ENCODE measurements at regions not wholly inside any gene's neighbourhood (a gene's known extent, or its start where the extent isn't known, plus 50 kb on each side); places are given as distances from the start of the nearest gene placed in this dataset.

DNA sequence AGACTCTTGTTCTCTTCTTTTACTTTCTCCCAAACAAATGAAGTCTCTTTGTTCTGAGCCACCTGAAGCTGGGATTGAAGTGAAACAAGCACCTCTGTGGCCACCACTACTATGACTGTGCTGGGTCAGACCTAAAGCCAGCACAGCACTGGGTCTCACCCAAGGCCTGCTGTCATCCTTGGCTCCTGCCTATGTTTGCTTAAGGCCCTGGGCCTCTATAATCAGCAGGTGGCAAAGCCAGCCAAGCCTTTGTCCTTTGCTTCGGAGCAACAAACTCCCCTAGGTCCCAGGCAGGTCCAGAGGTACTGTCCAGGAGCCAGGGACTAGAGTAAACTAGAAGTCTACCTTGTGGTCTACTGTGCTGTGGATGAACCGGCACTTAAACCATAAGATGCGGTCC lies 220.6 kb upstream of the ARSJ start:
- H3K4me1 ChIP-seq: no peaks in the 10 kb centered on the region
- H3K27ac ChIP-seq: no peak overlapping the region
- TF ChIP-seq CTCF (IDR thresholded peaks at IDR 0.05): no peak
- H3K36me3 ChIP-seq: no peaks in the 10 kb centered on the region
- H3K9me3 ChIP-seq: no peaks in the 10 kb centered on the region
- no peak overlapping the region for H3K4me3 ChIP-seq
- DNase-seq (ENCODE audit: low spot score): no peak
- H3K27me3 ChIP-seq: no peaks in the 10 kb centered on the region

DNA sequence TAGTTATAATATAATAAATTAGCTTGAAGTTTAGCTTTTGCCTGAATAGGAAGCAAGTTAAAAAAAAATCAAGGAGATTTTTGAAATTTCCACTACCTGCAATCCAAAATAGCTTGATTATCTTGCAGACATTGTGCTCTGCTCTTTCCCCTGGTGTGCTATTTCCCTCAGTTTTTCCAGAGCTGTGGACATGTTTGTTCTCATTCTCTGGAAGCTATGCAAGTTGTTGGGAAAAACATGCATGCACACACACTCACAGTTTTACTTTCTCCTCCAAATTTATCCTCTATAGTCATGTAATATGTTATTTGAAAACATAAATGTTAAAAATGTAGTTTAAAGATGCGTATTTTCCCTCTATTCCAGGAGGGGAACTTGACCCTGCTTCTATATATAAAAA lies 225.8 kb upstream of the ARSJ start:
- DNase-seq (ENCODE audit: low spot score): no peak
- H3K27me3 ChIP-seq: no peaks in the 10 kb centered on the region
- no peaks in the 10 kb centered on the region for H3K36me3 ChIP-seq
- H3K4me1 ChIP-seq: no peaks in the 10 kb centered on the region
- no peak overlapping the region for H3K4me3 ChIP-seq
- H3K27ac ChIP-seq: no peak overlapping the region
- no peaks in the 10 kb centered on the region for H3K9me3 ChIP-seq
- no peak for TF ChIP-seq CTCF (IDR thresholded peaks at IDR 0.05)

DNA sequence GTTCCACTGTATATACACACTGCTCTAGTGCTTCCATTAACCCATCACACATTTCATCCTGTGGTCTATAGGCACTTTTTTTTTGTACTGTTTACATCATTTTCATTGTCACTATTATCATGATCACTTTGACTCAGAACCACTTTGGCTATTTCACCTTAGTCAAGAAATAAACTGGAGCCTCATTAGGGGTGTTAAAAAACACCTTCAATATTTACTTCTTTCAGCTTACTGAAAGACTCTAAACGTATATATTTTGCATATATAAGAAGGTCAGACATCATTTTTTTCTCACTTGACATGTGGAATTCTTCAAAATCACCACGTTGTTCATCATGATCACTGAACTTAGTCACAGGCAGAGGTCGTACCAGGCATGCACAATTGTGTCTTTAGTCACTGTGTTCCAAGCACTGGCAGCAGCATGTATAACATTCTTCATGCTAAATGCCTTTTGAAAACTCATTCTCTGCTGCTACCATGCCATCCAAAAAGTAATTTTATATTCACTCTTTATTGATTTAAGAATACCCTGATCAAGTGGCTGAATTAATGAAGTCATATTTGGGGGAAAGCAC lies 229.2 kb upstream of the ARSJ start:
- Histone ChIP-seq H3K4me3 (no peak overlapping the region), H3K27ac (no peak overlapping the region), H3K36me3 (no peaks in the 10 kb centered on the region), H3K27me3 (no peaks in the 10 kb centered on the region), H3K9me3 (no peaks in the 10 kb centered on the region), H3K4me1 (no peaks in the 10 kb centered on the region)
- TF ChIP-seq CTCF (IDR thresholded peaks at IDR 0.05): no peak
- no peak for DNase-seq (ENCODE audit: low spot score)

DNA sequence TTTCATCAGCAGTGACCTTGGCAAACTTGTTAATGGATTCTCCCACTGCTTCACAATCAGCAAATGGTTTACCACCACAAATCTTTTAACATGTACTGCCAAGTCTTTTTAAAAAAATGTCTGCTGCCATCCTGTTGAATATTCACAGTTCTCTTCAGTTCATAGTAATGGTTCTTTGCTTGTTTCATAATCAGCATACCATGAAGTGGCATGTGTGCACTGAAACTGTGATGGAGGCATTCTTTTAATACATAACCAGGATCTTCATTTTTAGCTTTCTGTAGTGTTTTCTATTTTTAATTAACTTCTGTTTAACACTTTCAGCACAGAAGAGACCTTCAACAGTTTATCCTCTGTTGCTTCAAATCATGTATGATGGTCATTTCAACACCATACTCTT lies 230.1 kb upstream of the ARSJ start:
- Histone ChIP-seq H3K27me3 (no peaks in the 10 kb centered on the region), H3K4me3 (no peak overlapping the region), H3K36me3 (no peaks in the 10 kb centered on the region), H3K4me1 (no peaks in the 10 kb centered on the region), H3K9me3 (no peaks in the 10 kb centered on the region), H3K27ac (no peak overlapping the region)
- no peak for TF ChIP-seq CTCF (IDR thresholded peaks at IDR 0.05)
- DNase-seq (ENCODE audit: low spot score): no peak

DNA sequence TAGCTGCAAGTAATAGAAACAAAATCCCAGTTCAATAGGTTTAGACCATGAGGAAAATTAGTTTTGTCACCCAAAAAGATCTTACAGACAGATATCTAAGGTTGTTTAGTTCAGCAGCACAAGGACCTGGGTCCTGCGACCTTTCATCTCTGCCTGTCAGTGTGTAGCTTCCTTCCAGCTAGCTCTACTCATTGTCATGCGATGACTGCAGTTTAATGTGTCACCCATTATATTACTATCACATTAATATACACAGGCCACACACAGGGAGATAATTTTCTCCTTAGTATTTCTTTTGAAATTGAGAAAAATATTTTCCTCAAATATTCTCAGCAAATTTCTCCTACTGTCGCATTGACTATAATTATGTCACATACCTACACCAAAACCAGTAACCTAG lies 232.1 kb upstream of the ARSJ start:
- no peak for TF ChIP-seq CTCF (IDR thresholded peaks at IDR 0.05)
- no peak for DNase-seq (ENCODE audit: low spot score)
- no peaks in the 10 kb centered on the region for H3K4me1 ChIP-seq
- H3K27ac ChIP-seq: no peak overlapping the region
- no peaks in the 10 kb centered on the region for H3K9me3 ChIP-seq
- no peaks in the 10 kb centered on the region for H3K36me3 ChIP-seq
- H3K27me3 ChIP-seq: no peaks in the 10 kb centered on the region
- no peak overlapping the region for H3K4me3 ChIP-seq

- Histone ChIP-seq H3K36me3 (no peaks in the 10 kb centered on the region), H3K4me3 (no peak overlapping the region), H3K27ac (no peak overlapping the region), H3K27me3 (no peaks in the 10 kb centered on the region), H3K4me1 (no peaks in the 10 kb centered on the region), H3K9me3 (no peaks in the 10 kb centered on the region)
- TF ChIP-seq CTCF (IDR thresholded peaks at IDR 0.05): no peak
- no peak for DNase-seq (ENCODE audit: low spot score)
Observed at GRCh38 chr4:114217150-114217817, 237.8 kb upstream of the ARSJ start.
